RWPE2 (cell line): ENCODE measurements at regions not wholly inside any gene's neighbourhood (a gene's known extent, or its start where the extent isn't known, plus 50 kb on each side); places are given as distances from the start of the nearest gene placed in this dataset.

ENCODE experiments used
- ATAC-seq: fragments of 200-7000 bp; cut with Tn5 transposase; 3 replicates; pipeline ENCODE4 v1.9.1; 2021; ENCODE audit warnings: low read depth
- DNase-seq: peaks from one replicate; pipeline ENCODE4 v3.0.0-alpha.2; 2020; ENCODE audit warnings: low spot score
- H3K27ac ChIP-seq: fragments of 450-650 bp; 2 replicates; pipeline ENCODE4 v1.5.1; 2017; ENCODE audit warnings: mild to moderate bottlenecking; ENCODE audit not compliant: poor library complexity, severe bottlenecking
- H3K27me3 ChIP-seq: fragments of 250-450 bp; sonication (Bioruptor Pico); 2 replicates; pipeline ENCODE4 v1.5.1; 2021; ENCODE audit warnings: mild to moderate bottlenecking, moderate library complexity; ENCODE audit not compliant: insufficient read depth, poor library complexity, severe bottlenecking
- H3K36me3 ChIP-seq: fragments of 250-450 bp; sonication (Bioruptor Pico); 2 replicates; pipeline ENCODE4 v1.5.1; 2020; ENCODE audit warnings: low read depth, mild to moderate bottlenecking, moderate library complexity
- H3K4me1 ChIP-seq: fragments of 250-450 bp; sonication (Bioruptor Pico); 2 replicates; pipeline ENCODE4 v1.5.1; 2021; ENCODE audit warnings: mild to moderate bottlenecking, moderate library complexity; ENCODE audit not compliant: insufficient read depth, poor library complexity, severe bottlenecking
- H3K4me3 ChIP-seq: fragments of 250-450 bp; sonication (Bioruptor Pico); 2 replicates; pipeline ENCODE4 v1.5.1; 2021; ENCODE audit warnings: mild to moderate bottlenecking, moderate library complexity; ENCODE audit not compliant: severe bottlenecking
- H3K9me3 ChIP-seq: fragments of 250-450 bp; sonication (Bioruptor Pico); 2 replicates; pipeline ENCODE4 v1.5.1; 2021; ENCODE audit warnings: mild to moderate bottlenecking, moderate library complexity; ENCODE audit not compliant: severe bottlenecking
- CTCF ChIP-seq: fragments of 450-650 bp; IDR thresholded peaks from one replicate; pipeline ENCODE4 v1.5.1; 2017; ENCODE audit warnings: mild to moderate bottlenecking, moderate library complexity; ENCODE audit not compliant: poor library complexity, severe bottlenecking

- Histone ChIP-seq H3K4me1 (no peaks in the 10 kb centered on the region), H3K4me3 (no peak overlapping the region), H3K27me3 (peaks cover 8% of the 10 kb centered on the region), H3K36me3 (no peaks in the 10 kb centered on the region), H3K9me3 (no peaks in the 10 kb centered on the region), H3K27ac (no peak overlapping the region)
- TF ChIP-seq CTCF, result no peak
- no peak for DNase-seq
- ATAC-seq, result no peak
Observed at GRCh38 chr6:166079841-166080240, 87.8 kb downstream of the TBXT start.

GRCh38 chr6:166078294-166078693, 89.4 kb downstream of the TBXT start:
- H3K4me1 ChIP-seq, result no peaks in the 10 kb centered on the region
- no peaks in the 10 kb centered on the region for H3K36me3 ChIP-seq
- TF ChIP-seq CTCF, result no peak
- H3K4me3 ChIP-seq, result no peak overlapping the region
- no peak overlapping the region for H3K27ac ChIP-seq
- ATAC-seq (peak; percentile 36; the same call in 1 of the 3 replicates), DNase-seq (no peak)
- H3K9me3 ChIP-seq, result no peaks in the 10 kb centered on the region
- H3K27me3 ChIP-seq, result peaks cover 14% of the 10 kb centered on the region

GRCh38 chr6:166076625-166077024, 91.0 kb downstream of the TBXT start:
- TF ChIP-seq CTCF, result no peak
- no peak for DNase-seq

GRCh38 chr6:166075925-166076324, 91.7 kb downstream of the TBXT start:
- no peak for TF ChIP-seq CTCF
- Histone ChIP-seq H3K36me3 (no peaks in the 10 kb centered on the region), H3K27me3 (peaks cover 14% of the 10 kb centered on the region), H3K4me1 (no peaks in the 10 kb centered on the region), H3K4me3 (no peak overlapping the region), H3K9me3 (no peaks in the 10 kb centered on the region), H3K27ac (no peak overlapping the region)
- ATAC-seq, result no peak
- no peak for DNase-seq

More at GRCh38 chr6:166076625-166077024, 91.0 kb downstream of the TBXT start:
- ATAC-seq, result no peak
- Histone ChIP-seq H3K4me1 (no peaks in the 10 kb centered on the region), H3K9me3 (no peaks in the 10 kb centered on the region), H3K36me3 (no peaks in the 10 kb centered on the region), H3K27me3 (peaks cover 14% of the 10 kb centered on the region), H3K4me3 (no peak overlapping the region), H3K27ac (no peak overlapping the region)

GRCh38 chr6:166075186-166075585, 92.5 kb downstream of the TBXT start:
- Histone ChIP-seq H3K4me3 (no peak overlapping the region), H3K9me3 (no peaks in the 10 kb centered on the region), H3K27me3 (peaks cover 14% of the 10 kb centered on the region), H3K4me1 (no peaks in the 10 kb centered on the region), H3K36me3 (no peaks in the 10 kb centered on the region), H3K27ac (no peak overlapping the region)
- no peak for DNase-seq
- TF ChIP-seq CTCF, result no peak
- ATAC-seq, result no peak
